Hepatocyte (in vitro differentiated cells): ENCODE measurements at regions not wholly inside any gene's neighbourhood (a gene's known extent, or its start where the extent isn't known, plus 50 kb on each side); places are given as distances from the start of the nearest gene placed in this dataset.

Source experiments
- DNase-seq: peaks from one replicate; pipeline ENCODE4 v3.0.0-alpha.2; 2016; ENCODE audit warnings: low spot score
- H2AFZ ChIP-seq: fragments of 200-600 bp; sonication (generic); 2 replicates; pipeline ENCODE4 v1.6.0; 2016; ENCODE audit warnings: antibody characterized with exemption, mild to moderate bottlenecking
- H3K27ac ChIP-seq: fragments of 200-600 bp; sonication (generic); 2 replicates; pipeline ENCODE4 v1.5.1; 2016; ENCODE audit warnings: mild to moderate bottlenecking
- H3K27me3 ChIP-seq: fragments of 200-600 bp; sonication (generic); 2 replicates; pipeline ENCODE4 v1.6.1; 2016
- H3K36me3 ChIP-seq: fragments of 200-600 bp; sonication (generic); replicated peaks from 2 replicates; pipeline ENCODE4 v1.5.1; 2016; ENCODE audit warnings: low read depth; ENCODE audit not compliant: insufficient read depth
- H3K4me1 ChIP-seq: fragments of 200-600 bp; sonication (generic); 2 replicates; pipeline ENCODE4 v1.5.1; 2016; ENCODE audit warnings: mild to moderate bottlenecking, moderate library complexity; ENCODE audit not compliant: insufficient read depth
- H3K4me2 ChIP-seq: fragments of 200-600 bp; sonication (generic); 2 replicates; pipeline ENCODE4 v1.6.0; 2016
- H3K4me3 ChIP-seq: fragments of 200-600 bp; sonication (generic); 2 replicates; pipeline ENCODE4 v1.5.1; 2016; ENCODE audit warnings: mild to moderate bottlenecking
- H3K79me2 ChIP-seq: fragments of 200-600 bp; sonication (generic); 2 replicates; pipeline ENCODE4 v1.6.0; 2017; ENCODE audit warnings: mild to moderate bottlenecking
- H3K9me2 ChIP-seq: fragments of 200-600 bp; sonication (generic); replicated peaks from 2 replicates; pipeline ENCODE4 v1.6.0; 2017; ENCODE audit warnings: mild to moderate bottlenecking; ENCODE audit not compliant: insufficient read depth
- H3K9me3 ChIP-seq: fragments of 200-600 bp; sonication (generic); 2 replicates; pipeline ENCODE4 v1.5.1; 2016; ENCODE audit warnings: low read depth, mild to moderate bottlenecking
- H4K20me1 ChIP-seq: fragments of 200-600 bp; sonication (generic); 2 replicates; pipeline ENCODE4 v1.6.0; 2016; ENCODE audit warnings: mild to moderate bottlenecking; ENCODE audit not compliant: insufficient read depth, poor library complexity, severe bottlenecking
- EZH2 ChIP-seq: fragments of 200-600 bp; sonication (generic); IDR thresholded peaks from 2 replicates; pipeline ENCODE4 v1.6.1; 2016; ENCODE audit warnings: antibody characterized with exemption, mild to moderate bottlenecking, borderline replicate concordance
- EZH2phosphoT487 ChIP-seq: fragments of 200-600 bp; sonication (generic); IDR thresholded peaks from one replicate; pipeline ENCODE4 v1.6.1; 2018; ENCODE audit warnings: antibody characterized with exemption, mild to moderate bottlenecking, low read depth, moderate library complexity; ENCODE audit not compliant: unreplicated experiment, severe bottlenecking
- WGBS: methylation state at CpG from one replicate; pipeline ENCODE4 v1.1.6; 2016; ENCODE audit warnings: low lambda C conversion rate; ENCODE audit errors: missing lambda C conversion rate; 5-methylcytosine and 5-hydroxymethylcytosine counted together
- TF ChIP-seq, protein P1 (sequence below): fragments of 200-600 bp; sonication (generic); IDR thresholded peaks from 2 replicates; pipeline ENCODE4 v1.5.1; 2016; ENCODE audit warnings: antibody characterized with exemption, mild to moderate bottlenecking; ENCODE audit not compliant: poor library complexity

DNA sequence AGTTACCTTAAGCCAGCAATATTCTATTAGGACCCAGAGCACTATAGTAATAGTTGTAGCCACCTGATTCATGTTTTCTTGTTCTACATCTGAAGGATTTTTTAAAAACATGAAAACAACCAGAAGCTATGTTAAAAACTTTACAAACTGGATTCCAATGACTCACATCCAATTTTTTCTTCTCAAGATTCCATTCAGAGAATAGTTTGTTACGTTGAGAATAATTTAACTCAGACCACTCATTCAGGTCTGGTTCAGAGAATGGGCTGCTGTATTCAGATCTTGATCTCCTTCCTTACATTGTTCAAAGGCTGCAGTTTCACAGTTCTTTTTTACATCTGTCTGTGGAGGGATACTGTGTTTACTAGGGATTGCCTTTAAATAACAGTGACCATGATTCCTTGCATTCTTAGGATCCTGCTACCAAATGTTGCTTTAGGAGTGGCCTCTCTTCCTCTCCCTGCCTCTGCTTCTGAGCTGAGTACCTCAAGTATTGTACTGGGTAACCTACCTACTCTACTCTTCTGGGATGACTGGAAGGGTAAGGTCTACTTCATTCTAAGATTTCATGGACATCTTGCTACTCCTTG is 448.0 kb upstream of the FBXO33 start:
- H3K27me3 ChIP-seq: no peaks in the 10 kb centered on the region
- no peak for DNase-seq
- no peaks in the 10 kb centered on the region for H3K36me3 ChIP-seq
- no peaks in the 10 kb centered on the region for H3K4me1 ChIP-seq
- no peak overlapping the region for H3K4me2 ChIP-seq
- no peak overlapping the region for H3K27ac ChIP-seq
- no peaks in the 10 kb centered on the region for H3K9me2 ChIP-seq
- H4K20me1 ChIP-seq: no peaks in the 10 kb centered on the region
- no peak overlapping the region for H3K4me3 ChIP-seq
- TF ChIP-seq, protein P1, sequence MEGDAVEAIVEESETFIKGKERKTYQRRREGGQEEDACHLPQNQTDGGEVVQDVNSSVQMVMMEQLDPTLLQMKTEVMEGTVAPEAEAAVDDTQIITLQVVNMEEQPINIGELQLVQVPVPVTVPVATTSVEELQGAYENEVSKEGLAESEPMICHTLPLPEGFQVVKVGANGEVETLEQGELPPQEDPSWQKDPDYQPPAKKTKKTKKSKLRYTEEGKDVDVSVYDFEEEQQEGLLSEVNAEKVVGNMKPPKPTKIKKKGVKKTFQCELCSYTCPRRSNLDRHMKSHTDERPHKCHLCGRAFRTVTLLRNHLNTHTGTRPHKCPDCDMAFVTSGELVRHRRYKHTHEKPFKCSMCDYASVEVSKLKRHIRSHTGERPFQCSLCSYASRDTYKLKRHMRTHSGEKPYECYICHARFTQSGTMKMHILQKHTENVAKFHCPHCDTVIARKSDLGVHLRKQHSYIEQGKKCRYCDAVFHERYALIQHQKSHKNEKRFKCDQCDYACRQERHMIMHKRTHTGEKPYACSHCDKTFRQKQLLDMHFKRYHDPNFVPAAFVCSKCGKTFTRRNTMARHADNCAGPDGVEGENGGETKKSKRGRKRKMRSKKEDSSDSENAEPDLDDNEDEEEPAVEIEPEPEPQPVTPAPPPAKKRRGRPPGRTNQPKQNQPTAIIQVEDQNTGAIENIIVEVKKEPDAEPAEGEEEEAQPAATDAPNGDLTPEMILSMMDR: no peak
- no peak for TF ChIP-seq EZH2
- no peak for TF ChIP-seq EZH2phosphoT487
- no peaks in the 10 kb centered on the region for H3K79me2 ChIP-seq
- H2AFZ ChIP-seq: no peak overlapping the region
- WGBS: 75% methylated on average over 1 of the region's 1 CpG
- no peaks in the 10 kb centered on the region for H3K9me3 ChIP-seq

DNA sequence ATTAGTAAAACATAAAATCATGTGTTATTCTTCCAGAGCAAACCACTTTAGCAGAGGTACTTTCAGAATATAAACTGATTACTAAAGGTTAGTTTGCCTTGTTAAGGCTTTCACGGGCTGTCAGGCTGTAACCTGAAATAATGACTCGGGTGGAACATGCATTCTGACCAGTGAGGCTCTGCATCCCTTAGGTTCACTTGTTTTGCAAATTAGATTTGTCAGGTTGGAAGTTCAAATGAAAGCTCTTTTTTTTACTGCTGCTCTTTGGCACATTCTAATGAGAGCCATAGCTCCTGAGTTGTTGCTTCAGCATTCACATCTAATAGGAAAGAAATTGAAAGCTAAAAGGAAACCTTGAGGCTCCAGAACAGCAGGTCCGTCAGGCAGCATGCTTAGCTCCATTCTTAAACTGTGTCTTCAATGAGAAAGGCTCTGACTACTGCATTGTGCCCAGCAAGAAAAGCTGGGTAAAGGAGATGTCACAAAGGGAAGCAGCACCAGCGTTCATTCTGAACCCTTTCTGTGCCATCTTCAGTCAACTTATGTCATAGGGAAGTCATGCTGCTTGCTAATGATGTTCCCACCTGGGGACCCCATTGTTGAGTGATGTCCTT is 445.5 kb upstream of the FBXO33 start:
- 82% methylated on average over 4 of the region's 4 CpGs for WGBS
- H3K36me3 ChIP-seq: no peaks in the 10 kb centered on the region
- no peaks in the 10 kb centered on the region for H4K20me1 ChIP-seq
- H3K9me3 ChIP-seq: no peaks in the 10 kb centered on the region
- H3K79me2 ChIP-seq: no peaks in the 10 kb centered on the region
- H3K27ac ChIP-seq: no peak overlapping the region
- no peaks in the 10 kb centered on the region for H3K27me3 ChIP-seq
- H3K4me1 ChIP-seq: no peaks in the 10 kb centered on the region
- no peak overlapping the region for H3K4me2 ChIP-seq
- DNase-seq: no peak
- no peaks in the 10 kb centered on the region for H3K9me2 ChIP-seq
- H3K4me3 ChIP-seq: no peak overlapping the region
- no peak for TF ChIP-seq EZH2phosphoT487
- TF ChIP-seq, protein P1: no peak
- no peak for TF ChIP-seq EZH2
- no peak overlapping the region for H2AFZ ChIP-seq

DNA sequence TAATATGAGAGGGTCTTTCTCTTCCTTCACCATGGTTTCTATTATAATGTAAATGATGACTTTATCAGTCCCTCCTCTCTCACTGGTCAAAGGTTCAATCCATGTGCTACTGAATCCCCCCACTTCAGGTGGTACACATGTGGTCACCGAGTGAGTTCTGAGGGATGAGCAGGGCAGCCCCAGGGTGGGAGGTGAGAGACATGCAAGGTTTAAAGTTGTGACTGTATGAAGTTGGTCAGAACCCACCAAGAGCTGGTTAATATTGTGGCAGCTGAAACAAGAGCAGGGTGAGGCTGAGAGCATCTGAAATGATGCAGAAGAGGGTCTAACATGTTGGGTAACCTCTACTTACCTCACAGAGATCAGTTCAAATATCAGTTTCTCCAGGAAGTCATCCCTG is 444.7 kb upstream of the FBXO33 start:
- Histone ChIP-seq H3K27ac (no peak overlapping the region), H4K20me1 (no peaks in the 10 kb centered on the region), H2AFZ (no peak overlapping the region), H3K9me2 (no peaks in the 10 kb centered on the region), H3K4me1 (no peaks in the 10 kb centered on the region), H3K79me2 (no peaks in the 10 kb centered on the region), H3K27me3 (no peaks in the 10 kb centered on the region), H3K4me3 (no peak overlapping the region), H3K9me3 (no peaks in the 10 kb centered on the region), H3K36me3 (no peaks in the 10 kb centered on the region), H3K4me2 (no peak overlapping the region)
- DNase-seq: no peak
- no peak for TF ChIP-seq EZH2phosphoT487
- TF ChIP-seq EZH2: no peak
- TF ChIP-seq, protein P1: no peak
- WGBS: 93% methylated on average over 1 of the region's 1 CpG
